HepG2 (cell line): ENCODE measurements at regions not wholly inside any gene's neighbourhood (a gene's known extent, or its start where the extent isn't known, plus 50 kb on each side); places are given as distances from the start of the nearest gene placed in this dataset.

ENCODE experiments used
- ATAC-seq: fragments of 200-7000 bp; cut with Tn5 transposase; 3 replicates; pipeline ENCODE4 v1.9.1; 2020; ENCODE audit warnings: mild to moderate bottlenecking, moderate library complexity
- BruUV-seq: library from RNA; stranded (reverse); fragments of 400-500 nt; replicated peaks from 2 replicates; lab custom pipeline; 2021; lab: Mats Ljungman, UMichigan
- CTCF ChIA-PET: fragments of 300-600 bp; formaldehyde crosslinking; extraction: SDS; loops from one replicate; lab custom pipeline; 2021; ENCODE audit warnings: low total read pairs, inconsistent platforms, low intra/inter-chr PET ratio; lab: Yijun Ruan, JAX
- POLR2A ChIA-PET: fragments of 350-600 bp; sonication (Branson Sonifier 250); formaldehyde crosslinking; loops from one replicate; lab custom pipeline; 2020; ENCODE audit warnings: antibody characterized with exemption, inconsistent platforms; lab: Yijun Ruan, JAX
- DNase-seq: peaks from one replicate; pipeline ENCODE4 v3.0.0-alpha.2; 2015; ENCODE audit warnings: low spot score
- FAIRE-seq: peaks from 3 replicates; lab custom pipeline; 2011; peaks lifted over from hg19 to GRCh38; lab: Jason Lieb, UNC
- H2AFZ ChIP-seq: one replicate; pipeline ENCODE4 v1.6.1; 2011; ENCODE audit warnings: low read length, inconsistent platforms
- H3K27ac ChIP-seq: fragments of 300-600 bp; 3 replicates; pipeline ENCODE4 v1.8.0; 2011; ENCODE audit warnings: mixed run types, mild to moderate bottlenecking, mixed read lengths, low read length, inconsistent platforms; ENCODE audit not compliant: insufficient read depth; ENCODE audit errors: extremely low read length
- H3K27me3 ChIP-seq, 2 experiments: fragments of 200-600 bp in 1 of 2; 2 replicates in 1 of 2; 3 replicates in 1 of 2; pipeline versions ENCODE4 v1.6.0 to v1.8.0; 2011; ENCODE audit warnings: low read length in 2 of 2, mild to moderate bottlenecking in 2 of 2, moderate library complexity in 2 of 2, inconsistent platforms in 1 of 2; ENCODE audit not compliant: insufficient read depth in 2 of 2, control insufficient read depth in 1 of 2
- H3K36me3 ChIP-seq, 2 experiments: fragments of 200-600 bp in 1 of 2; replicated peaks in 1 of 2; 2 replicates in 1 of 2; 3 replicates in 1 of 2; pipeline versions ENCODE4 v1.5.1 to v1.8.0; 2011; ENCODE audit warnings: low read length in 2 of 2, inconsistent platforms in 1 of 2; ENCODE audit not compliant: insufficient read depth in 2 of 2, control insufficient read depth in 1 of 2
- H3K4me1 ChIP-seq: 2 replicates; pipeline ENCODE4 v1.5.1; 2012; ENCODE audit warnings: low read length, inconsistent platforms; ENCODE audit not compliant: insufficient read depth
- H3K4me2 ChIP-seq: 2 replicates; pipeline ENCODE4 v1.6.0; 2011; ENCODE audit warnings: low read depth, low read length, inconsistent platforms
- H3K4me3 ChIP-seq, 3 experiments: fragments of 200-600 bp in 1 of 3; sonication (generic), shearing (Covaris generic) in 1 of 3; replicated peaks in 1 of 3; 2 replicates each; pipeline ENCODE4 v1.5.1; 2011 to 2016; ENCODE audit warnings: low read length in 3 of 3, inconsistent platforms in 2 of 3, low read depth in 2 of 3, mild to moderate bottlenecking in 2 of 3, control low read depth in 1 of 3, mixed read lengths in 1 of 3; ENCODE audit not compliant: insufficient read depth in 1 of 3
- H3K79me2 ChIP-seq: one replicate; pipeline ENCODE4 v1.6.1; 2011; ENCODE audit warnings: low read length, inconsistent platforms; ENCODE audit not compliant: insufficient read depth
- H3K9ac ChIP-seq: 2 replicates; pipeline ENCODE4 v1.6.0; 2011; ENCODE audit warnings: mild to moderate bottlenecking, low read depth, low read length, inconsistent platforms; ENCODE audit not compliant: insufficient read depth
- H3K9me3 ChIP-seq: 2 replicates; pipeline ENCODE4 v1.5.1; 2012; ENCODE audit warnings: mild to moderate bottlenecking, low read length
- H4K20me1 ChIP-seq: 2 replicates; pipeline ENCODE4 v1.6.0; 2011; ENCODE audit warnings: inconsistent platforms, mild to moderate bottlenecking, low read length, moderate library complexity; ENCODE audit not compliant: insufficient read depth
- BRCA1 ChIP-seq: sonication (generic); formaldehyde crosslinking; IDR thresholded peaks from 2 replicates; pipeline ENCODE4 v1.4.0; 2020; ENCODE audit warnings: missing genetic modification reagents
- CBFB ChIP-seq: sonication (generic); formaldehyde crosslinking; IDR thresholded peaks from 2 replicates; pipeline ENCODE4 v1.4.0; 2020; ENCODE audit warnings: missing genetic modification reagents
- EHMT2 ChIP-seq: fragments of 200-600 bp; sonication (generic); IDR thresholded peaks from 2 replicates; pipeline ENCODE4 v1.7.0; 2017; ENCODE audit warnings: antibody characterized with exemption, low read depth, low read length, borderline replicate concordance
- LCORL ChIP-seq, 2 experiments: fragments of 450-650 bp in 1 of 2; sonication (generic) in 1 of 2; formaldehyde crosslinking in 1 of 2; IDR thresholded peaks; 2 replicates each; pipeline versions ENCODE4 v1.5.0 to v1.6.1; 2017 to 2020; ENCODE audit warnings: antibody characterized with exemption in 1 of 2, missing genetic modification reagents in 1 of 2
- MBD4 ChIP-seq: IDR thresholded peaks from 2 replicates; pipeline ENCODE4 v1.6.1; 2012; ENCODE audit warnings: low read length, inconsistent platforms, borderline replicate concordance
- MED13 ChIP-seq: sonication (generic); formaldehyde crosslinking; IDR thresholded peaks from 2 replicates; pipeline ENCODE4 v1.5.0; 2020; ENCODE audit warnings: missing genetic modification reagents
- NFE2 ChIP-seq: sonication (generic); formaldehyde crosslinking; IDR thresholded peaks from 2 replicates; pipeline ENCODE4 v1.4.0; 2020; ENCODE audit warnings: missing genetic modification reagents
- NRL ChIP-seq: sonication (generic); formaldehyde crosslinking; IDR thresholded peaks from 2 replicates; pipeline ENCODE4 v1.5.0; 2020; ENCODE audit warnings: missing genetic modification reagents, mild to moderate bottlenecking, moderate library complexity, borderline replicate concordance
- SATB2 ChIP-seq: sonication (generic); formaldehyde crosslinking; IDR thresholded peaks from 2 replicates; pipeline ENCODE4 v1.5.0; 2020; ENCODE audit warnings: missing genetic modification reagents
- SYNCRIP ChIP-seq: fragments of 200-400 bp; formaldehyde crosslinking; IDR thresholded peaks from 2 replicates; pipeline ENCODE4 v1.6.1; 2018; ENCODE audit warnings: mild to moderate bottlenecking, low read depth, low read length; ENCODE audit not compliant: insufficient read depth
- TBL1XR1 ChIP-seq: fragments of 150-350 bp; IDR thresholded peaks from 2 replicates; pipeline ENCODE4 v1.6.1; 2014; ENCODE audit warnings: borderline replicate concordance, low read length; ENCODE audit not compliant: partially characterized antibody
- ZNF333 ChIP-seq: sonication (generic); formaldehyde crosslinking; IDR thresholded peaks from 2 replicates; pipeline ENCODE4 v1.4.0; 2020; ENCODE audit warnings: mild to moderate bottlenecking, missing genetic modification reagents, borderline replicate concordance
- ZNF558 ChIP-seq: sonication (generic); formaldehyde crosslinking; IDR thresholded peaks from 2 replicates; pipeline ENCODE4 v1.9.0; 2022; ENCODE audit warnings: mild to moderate bottlenecking, missing genetic modification reagents, borderline replicate concordance
- ZNF562 ChIP-seq: sonication (generic); formaldehyde crosslinking; IDR thresholded peaks from 2 replicates; pipeline ENCODE4 v1.8.0; 2022; ENCODE audit warnings: missing genetic modification reagents, borderline replicate concordance
- ZNF709 ChIP-seq: sonication (generic); formaldehyde crosslinking; IDR thresholded peaks from 2 replicates; pipeline ENCODE4 v1.5.0; 2020; ENCODE audit warnings: mild to moderate bottlenecking, missing genetic modification reagents
- ZNF773 ChIP-seq: sonication (generic); formaldehyde crosslinking; IDR thresholded peaks from 2 replicates; pipeline ENCODE4 v1.4.0; 2020; ENCODE audit warnings: missing genetic modification reagents, borderline replicate concordance
- ZNF800 ChIP-seq: sonication (generic); formaldehyde crosslinking; IDR thresholded peaks from 2 replicates; pipeline ENCODE4 v1.4.0; 2020; ENCODE audit warnings: missing genetic modification reagents
- WGBS: methylation state at CpG from one replicate; pipeline ENCODE4 v1.1.6; 2017; ENCODE audit warnings: low lambda C conversion rate; 5-methylcytosine and 5-hydroxymethylcytosine counted together
- in situ Hi-C: cut with HindIII; loops from 2 replicates; pipeline ENCODE4 v1.10.0; 2017; ENCODE audit warnings: low pct_unique_long_range_greater_than_20kb; ENCODE audit not compliant: extremely low pct_ligation_motif_present
- intact Hi-C: fragments of 100-400 bp; cut with micrococcal nuclease; formaldehyde crosslinking; loops from one replicate; pipeline ENCODE4 v1.10.0; 2022; ENCODE audit not compliant: unreplicated experiment

- no peak overlapping the region for H3K9ac ChIP-seq
- ATAC-seq: no peak
- CTCF ChIA-PET: no interaction called here
Observed at GRCh38 chrX:93466383-93466782, 207.0 kb downstream of the NAP1L3 start.

GRCh38 chrX:93461060-93461459 is 212.3 kb downstream of the NAP1L3 start:
- no TSS peak for BruUV-seq
- H3K9me3 ChIP-seq: no peaks in the 10 kb centered on the region
- no peak overlapping the region for H2AFZ ChIP-seq
- H4K20me1 ChIP-seq: no peaks in the 10 kb centered on the region
- intact Hi-C loops: no loop called here
- no peak overlapping the region for H3K4me2 ChIP-seq
- WGBS: 0% methylated on average over 3 of the region's 3 CpGs
- POLR2A ChIA-PET: no interaction called here
- ATAC-seq (no peak), FAIRE-seq (no peak)
- no peak overlapping the region for H3K27ac ChIP-seq
- no peak for TF ChIP-seq ZNF558 (CRISPR knock-in tag)
- no peak for TF ChIP-seq ZNF800 (CRISPR knock-in tag)
- TF ChIP-seq CBFB (CRISPR knock-in tag): no peak
- no peak for TF ChIP-seq MED13 (CRISPR knock-in tag)
- TF ChIP-seq LCORL (IDR thresholded peaks at IDR 0.05): no peak
- no peak for TF ChIP-seq LCORL (CRISPR knock-in tag; IDR thresholded peaks at IDR 0.05)
- no peak for TF ChIP-seq EHMT2
- no peak for TF ChIP-seq MBD4
- TF ChIP-seq SATB2 (CRISPR knock-in tag): no peak
- TF ChIP-seq, all 625 proteins: peak for 0
- H3K9ac ChIP-seq: no peak overlapping the region
- DNase-seq: no peak
- H3K79me2 ChIP-seq: no peaks in the 10 kb centered on the region
- no peaks in the 10 kb centered on the region for H3K36me3 ChIP-seq
- in situ Hi-C loops: no loop called here
- H3K4me1 ChIP-seq: 0 out of 2 replicates have a peak, but pooled peaks cover 8% of the 10 kb centered on the region
- H3K27me3 ChIP-seq: no peaks in the 10 kb centered on the region
- H3K4me3 ChIP-seq: no peak overlapping the region
- CTCF ChIA-PET: no interaction called here

More at GRCh38 chrX:93466383-93466782, 207.0 kb downstream of the NAP1L3 start:
- intact Hi-C loops (no loop called here), in situ Hi-C loops (no loop called here)
- no TSS peak for BruUV-seq
- POLR2A ChIA-PET: no interaction called here
- Histone ChIP-seq H3K27me3 (no peaks in the 10 kb centered on the region), H3K9me3 (peaks cover 8% of the 10 kb centered on the region; the same call in 1 of the 2 replicates), H2AFZ (no peak overlapping the region), H3K4me2 (no peak overlapping the region), H3K4me1 (0 out of 2 replicates have a peak, but pooled peaks cover 8% of the 10 kb centered on the region), H4K20me1 (no peaks in the 10 kb centered on the region), H3K36me3 (no peaks in the 10 kb centered on the region), H3K4me3 (no peak overlapping the region)
- DNase-seq (no peak), FAIRE-seq (no peak)
- WGBS: 32% methylated on average over 1 of the region's 1 CpG
- TF ChIP-seq ZNF709 (CRISPR knock-in tag) (no peak), BRCA1 (no peak), NRL (CRISPR knock-in tag) (no peak), SYNCRIP (no peak), NFE2 (CRISPR knock-in tag) (no peak), TBL1XR1 (no peak), ZNF333 (CRISPR knock-in tag) (no peak), ZNF562 (no peak), ZNF773 (CRISPR knock-in tag) (no peak)
- TF ChIP-seq, all 625 proteins: peak for 0
- Histone ChIP-seq H3K79me2 (no peaks in the 10 kb centered on the region), H3K27ac (no peak overlapping the region)
